AG04449 (cell line): ENCODE measurements at regions not wholly inside any gene's neighbourhood (a gene's known extent, or its start where the extent isn't known, plus 50 kb on each side); places are given as distances from the start of the nearest gene placed in this dataset.
A peak's percentile ranks its signal among the peaks of the same experiment; 100 is the strongest.

Source experiments
- CTCF ChIA-PET: fragments of 350-600 bp; formaldehyde crosslinking; extraction: SDS; loops from one replicate; lab custom pipeline; 2021; ENCODE audit warnings: antibody characterized with exemption; lab: Yijun Ruan, JAX
- POLR2A ChIA-PET: fragments of 400-600, 350-600 bp; formaldehyde crosslinking; extraction: SDS; loops from one replicate; lab custom pipeline; 2020; ENCODE audit warnings: antibody characterized with exemption, inconsistent platforms; lab: Yijun Ruan, JAX
- DNase-seq: peaks from one replicate; pipeline ENCODE4 v3.0.0-alpha.2; 2010; ENCODE audit warnings: low read depth, low spot score
- H3K4me3 ChIP-seq: 2 replicates; pipeline ENCODE4 v1.5.1; 2011; ENCODE audit warnings: low read depth, mild to moderate bottlenecking, control low read depth, low read length
- CTCF ChIP-seq: IDR thresholded peaks from one replicate; pipeline ENCODE4 v1.5.1; 2011; ENCODE audit warnings: mild to moderate bottlenecking, moderate library complexity, low read length, control low read depth, inconsistent platforms; ENCODE audit not compliant: insufficient read depth; ENCODE audit errors: missing control alignments

GRCh38 chr1:220330265-220330664, 58.0 kb upstream of the RAB3GAP2 start:
- H3K4me3 ChIP-seq: no peak overlapping the region
- no peak for TF ChIP-seq CTCF
- DNase-seq: no peak
- ChIA-PET POLR2A (no interaction called here), CTCF (interaction anchor here (1.2 kb wide), 1 partner anchor 49 kb away, joined by 3 read pairs; no protein-coding TSS in a partner anchor)

- DNase-seq: no peak
- H3K4me3 ChIP-seq: no peak overlapping the region
- POLR2A ChIA-PET: no interaction called here
- TF ChIP-seq CTCF: no peak
- CTCF ChIA-PET: no interaction called here
These were observed 54.9 kb upstream of the RAB3GAP2 start for GRCh38 chr1:220327106-220327505.

GRCh38 chr1:220326578-220326977, 54.3 kb upstream of the RAB3GAP2 start:
- CTCF ChIA-PET: no interaction called here

GRCh38 chr1:220325306-220325995, 53.2 kb upstream of the RAB3GAP2 start:
- DNase-seq: no peak
- no peak overlapping the region for H3K4me3 ChIP-seq
- no peak for TF ChIP-seq CTCF
- CTCF ChIA-PET: no interaction called here
- POLR2A ChIA-PET: no interaction called here

More at GRCh38 chr1:220326578-220326977, 54.3 kb upstream of the RAB3GAP2 start:
- H3K4me3 ChIP-seq: no peak overlapping the region
- peak; percentile 12 for DNase-seq
- TF ChIP-seq CTCF: no peak
- POLR2A ChIA-PET: no interaction called here

- ChIA-PET CTCF (no interaction called here), POLR2A (no interaction called here)
- no peak for DNase-seq
- no peak overlapping the region for H3K4me3 ChIP-seq
- no peak for TF ChIP-seq CTCF
These were observed 51.5 kb upstream of the RAB3GAP2 start for GRCh38 chr1:220323717-220324116.

- H3K4me3 ChIP-seq: no peak overlapping the region
- POLR2A ChIA-PET: no interaction called here
- TF ChIP-seq CTCF: no peak
- CTCF ChIA-PET: no interaction called here
- DNase-seq: no peak
These were observed 50.3 kb upstream of the RAB3GAP2 start for GRCh38 chr1:220322570-220322969.
